B cell (primary cell): ENCODE measurements at regions not wholly inside any gene's neighbourhood (a gene's known extent, or its start where the extent isn't known, plus 50 kb on each side); places are given as distances from the start of the nearest gene placed in this dataset.

Experiments used
- ATAC-seq: fragments of 200-7000 bp; cut with Tn5 transposase; one replicate; pipeline ENCODE4 v1.10.0; 2021; ENCODE audit warnings: low read depth, mild to moderate bottlenecking, moderate number of reproducible peaks, moderate library complexity
- CTCF ChIA-PET: fragments of 350-600 bp; sonication (Branson Sonifier 250); formaldehyde crosslinking; loops from one replicate; lab custom pipeline; 2021; ENCODE audit warnings: antibody characterized with exemption, inconsistent platforms; lab: Charles Lee
- POLR2A ChIA-PET: fragments of 350-600 bp; sonication (Branson Sonifier 250); formaldehyde crosslinking; loops from one replicate; lab custom pipeline; 2021; ENCODE audit warnings: antibody characterized with exemption; lab: Charles Lee
- DNase-seq: peaks from one replicate; pipeline ENCODE4 v3.0.0; 2013
- H2AFZ ChIP-seq: 2 replicates; pipeline ENCODE4 v1.6.1; 2012; ENCODE audit warnings: mild to moderate bottlenecking, low read depth, low read length; ENCODE audit not compliant: insufficient read depth, poor library complexity, severe bottlenecking
- H3K27ac ChIP-seq, 2 donors: 1 replicate in 1 of 2; 2 replicates in 1 of 2; pipeline ENCODE4 v1.5.1; 2012 to 2013; ENCODE audit warnings: low read length in 2 of 2, mild to moderate bottlenecking in 2 of 2, moderate library complexity in 1 of 2
- H3K27me3 ChIP-seq, 4 experiments: fragments of 200-600 bp in 1 of 4; sonication (generic) in 1 of 4; replicated peaks in 1 of 4; 1 replicate in 2 of 4; 2 replicates in 2 of 4; pipeline versions ENCODE4 v1.6.1 to v1.7.0; 2013 to 2016; ENCODE audit warnings: low read length in 3 of 4, mild to moderate bottlenecking in 2 of 4, mixed read lengths in 1 of 4, moderate library complexity in 1 of 4; ENCODE audit not compliant: insufficient read depth in 4 of 4, control insufficient read depth in 3 of 4; ENCODE audit errors: control extremely low read depth in 1 of 4
- H3K36me3 ChIP-seq, 2 experiments: replicated peaks in 1 of 2; 1 replicate in 1 of 2; 2 replicates in 1 of 2; pipeline versions ENCODE4 v1.6.1 to v1.7.1; 2013; ENCODE audit warnings: low read length in 1 of 2; ENCODE audit not compliant: insufficient read depth in 2 of 2, control insufficient read depth in 1 of 2; ENCODE audit errors: control extremely low read depth in 1 of 2, extremely low read depth in 1 of 2
- H3K4me1 ChIP-seq, 2 donors: fragments of 200-600 bp in 1 of 2; sonication (generic) in 1 of 2; 1 replicate in 1 of 2; 2 replicates in 1 of 2; pipeline versions ENCODE4 v1.5.1 to v1.6.1; 2013 to 2017; ENCODE audit warnings: low read length in 2 of 2; ENCODE audit not compliant: control insufficient read depth in 2 of 2, insufficient read depth in 2 of 2
- H3K4me2 ChIP-seq: replicated peaks from 2 replicates; pipeline ENCODE3; 2012; ENCODE audit warnings: mild to moderate bottlenecking, low read depth, low read length; ENCODE audit not compliant: poor library complexity, severe bottlenecking
- H3K4me3 ChIP-seq, 5 experiments: fragments of 200-600 bp in 1 of 5; sonication (generic) in 1 of 5; 1 replicate in 3 of 5; 2 replicates in 2 of 5; pipeline versions ENCODE4 v1.5.1 to v1.7.0; 2011 to 2016; ENCODE audit warnings: low read length in 4 of 5, mild to moderate bottlenecking in 4 of 5, low read depth in 2 of 5, control low read depth in 1 of 5, moderate library complexity in 1 of 5; ENCODE audit not compliant: insufficient read depth in 1 of 5; ENCODE audit errors: control extremely low read depth in 1 of 5, extremely low read depth in 1 of 5
- H3K79me2 ChIP-seq: fragments of 200-600 bp; sonication (generic); one replicate; pipeline ENCODE4 v1.6.0; 2016; ENCODE audit warnings: low read length; ENCODE audit not compliant: control insufficient read depth, insufficient read depth
- H3K9ac ChIP-seq: fragments of 200-600 bp; sonication (generic); 2 replicates; pipeline ENCODE4 v1.6.1; 2017; ENCODE audit warnings: mild to moderate bottlenecking, low read length, moderate library complexity
- H3K9me3 ChIP-seq, 3 donors: one replicate each; pipeline versions ENCODE4 v1.6.1 to v1.7.1; 2013; ENCODE audit warnings: low read length in 2 of 3; ENCODE audit not compliant: control insufficient read depth in 2 of 3, insufficient read depth in 1 of 3; ENCODE audit errors: control extremely low read depth in 1 of 3
- H4K20me1 ChIP-seq: 2 replicates; pipeline ENCODE4 v1.6.0; 2012; ENCODE audit warnings: mild to moderate bottlenecking, low read length; ENCODE audit not compliant: insufficient read depth, control insufficient read depth, poor library complexity, severe bottlenecking
- H3K27ac Mint-ChIP-seq: one replicate; pipeline ENCODE4 v1.8.0; 2021; ENCODE audit warnings: mixed read lengths
- H3K27me3 Mint-ChIP-seq: one replicate; pipeline ENCODE4 v1.8.0; 2021; ENCODE audit warnings: mixed read lengths
- H3K4me1 Mint-ChIP-seq: one replicate; pipeline ENCODE4 v1.8.0; 2021; ENCODE audit warnings: mixed read lengths
- H3K4me3 Mint-ChIP-seq: one replicate; pipeline ENCODE4 v1.8.0; 2021; ENCODE audit warnings: mixed read lengths
- H3K9me3 Mint-ChIP-seq: one replicate; pipeline ENCODE4 v1.8.0; 2022; ENCODE audit warnings: mixed read lengths; ENCODE audit not compliant: insufficient read depth
- CTCF ChIP-seq: fragments of 200-600 bp; IDR thresholded peaks from one replicate; pipeline ENCODE4 v1.8.0; 2022; ENCODE audit warnings: antibody characterized with exemption, mild to moderate bottlenecking
- EZH2 ChIP-seq: IDR thresholded peaks from 2 replicates; pipeline ENCODE4 v1.6.1; 2012; ENCODE audit warnings: borderline replicate concordance, low read depth, mild to moderate bottlenecking, moderate library complexity, low read length; ENCODE audit not compliant: insufficient read depth, poor library complexity, severe bottlenecking
- WGBS: methylation state at CpG from one replicate; pipeline ENCODE4 v1.1.5; 2013; ENCODE audit warnings: missing lambda C conversion rate; ENCODE audit not compliant: insufficient coverage; 5-methylcytosine and 5-hydroxymethylcytosine counted together
- intact Hi-C: fragments of 100-400 bp; cut with micrococcal nuclease; formaldehyde crosslinking; loops from one replicate; pipeline ENCODE4 v1.10.0; 2022

- H3K27ac Mint-ChIP-seq, result no peak overlapping the region
- DNase-seq, result no peak
- POLR2A ChIA-PET, result no interaction called here
- H3K27me3 Mint-ChIP-seq, result peaks cover 7% of the 10 kb centered on the region
- Histone ChIP-seq H3K79me2 (no peaks in the 10 kb centered on the region), H3K4me2 (no peak overlapping the region), H3K27ac (no peak overlapping the region), H3K27me3 (peaks cover 0 to 3% (median 0%) of the 10 kb centered on the region in 4 experiments), H3K4me3 (no peak overlapping the region), H3K9ac (no peak overlapping the region), H4K20me1 (no peaks in the 10 kb centered on the region), H2AFZ (no peak overlapping the region), H3K36me3 (no peaks in the 10 kb centered on the region), H3K9me3 (no peaks in the 10 kb centered on the region), H3K4me1 (no peaks in the 10 kb centered on the region)
- ATAC-seq, result no peak
- peaks cover 3% of the 10 kb centered on the region for H3K4me1 Mint-ChIP-seq
- intact Hi-C loops, result no loop called here
- no peaks in the 10 kb centered on the region for H3K9me3 Mint-ChIP-seq
- TF ChIP-seq CTCF (no peak), EZH2 (no peak)
- 88% methylated on average over 1 of the region's 10 CpGs for WGBS
- H3K4me3 Mint-ChIP-seq, result no peak overlapping the region
- CTCF ChIA-PET, result no interaction called here
These were observed 62.8 kb upstream of the NEIL3 start for GRCh38 chr4:177246641-177247584.
